ENCODE measurements at regions not wholly inside any gene's neighbourhood (a gene's known extent, or its start where the extent isn't known, plus 50 kb on each side); places are given as distances from the start of the nearest gene placed in this dataset.

DNA sequence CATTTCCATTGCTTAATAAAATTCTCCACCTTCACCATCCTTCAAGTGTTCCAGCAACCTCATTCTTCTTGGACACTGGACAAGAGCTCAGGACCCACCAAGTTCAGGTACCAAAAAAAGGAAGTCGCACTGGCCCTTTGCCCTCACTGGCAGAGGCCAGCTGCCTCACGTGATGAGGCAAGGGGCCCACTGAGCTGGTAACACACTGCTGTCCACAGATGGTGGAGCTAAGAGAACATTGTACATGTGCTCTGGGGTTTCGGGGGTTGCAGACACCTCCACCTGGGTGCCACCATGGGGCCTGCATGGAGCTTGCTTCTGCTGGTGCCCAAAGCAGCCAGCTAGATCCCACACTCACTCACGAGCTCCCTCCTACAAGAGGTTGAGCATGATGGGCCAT, 71.3 kb downstream of the SCG2 start:
- ATAC-seq (ENCODE audit: insufficient read depth, low FRiP score) (no peak), DNase-seq (no peak)
- Histone ChIP-seq H3K9ac (ENCODE audit: insufficient read depth in 1 of 2, low read length in 2 of 2) (no peak overlapping the region), H3K4me3 (no peak overlapping the region), H3K4me1 (ENCODE audit: control insufficient read depth in 5 of 5, insufficient read depth in 5 of 5, low read length in 5 of 5) (peaks cover 0 to 21% (median 0%) of the 10 kb centered on the region in 5 donors), H3K27me3 (ENCODE audit: control insufficient read depth in 3 of 3, insufficient read depth in 3 of 3, low read length in 2 of 3) (no peaks in the 10 kb centered on the region), H3K36me3 (ENCODE audit: control insufficient read depth in 4 of 4, insufficient read depth in 4 of 4, low read length in 4 of 4) (no peaks in the 10 kb centered on the region), H3K27ac (ENCODE audit: low read depth in 1 of 2, low read length in 1 of 2) (no peak overlapping the region), H3K9me3 (ENCODE audit: control insufficient read depth in 4 of 4, insufficient read depth in 3 of 4, low read length in 3 of 4) (no peaks in the 10 kb centered on the region)
- 74 to 89% methylated on average over 4 of the region's 4 CpGs for WGBS, 2 donors
- TF ChIP-seq, protein P1, sequence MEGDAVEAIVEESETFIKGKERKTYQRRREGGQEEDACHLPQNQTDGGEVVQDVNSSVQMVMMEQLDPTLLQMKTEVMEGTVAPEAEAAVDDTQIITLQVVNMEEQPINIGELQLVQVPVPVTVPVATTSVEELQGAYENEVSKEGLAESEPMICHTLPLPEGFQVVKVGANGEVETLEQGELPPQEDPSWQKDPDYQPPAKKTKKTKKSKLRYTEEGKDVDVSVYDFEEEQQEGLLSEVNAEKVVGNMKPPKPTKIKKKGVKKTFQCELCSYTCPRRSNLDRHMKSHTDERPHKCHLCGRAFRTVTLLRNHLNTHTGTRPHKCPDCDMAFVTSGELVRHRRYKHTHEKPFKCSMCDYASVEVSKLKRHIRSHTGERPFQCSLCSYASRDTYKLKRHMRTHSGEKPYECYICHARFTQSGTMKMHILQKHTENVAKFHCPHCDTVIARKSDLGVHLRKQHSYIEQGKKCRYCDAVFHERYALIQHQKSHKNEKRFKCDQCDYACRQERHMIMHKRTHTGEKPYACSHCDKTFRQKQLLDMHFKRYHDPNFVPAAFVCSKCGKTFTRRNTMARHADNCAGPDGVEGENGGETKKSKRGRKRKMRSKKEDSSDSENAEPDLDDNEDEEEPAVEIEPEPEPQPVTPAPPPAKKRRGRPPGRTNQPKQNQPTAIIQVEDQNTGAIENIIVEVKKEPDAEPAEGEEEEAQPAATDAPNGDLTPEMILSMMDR (IDR thresholded peaks at IDR 0.05; ENCODE audit: control extremely low read depth, extremely low read depth) = no peak

DNA sequence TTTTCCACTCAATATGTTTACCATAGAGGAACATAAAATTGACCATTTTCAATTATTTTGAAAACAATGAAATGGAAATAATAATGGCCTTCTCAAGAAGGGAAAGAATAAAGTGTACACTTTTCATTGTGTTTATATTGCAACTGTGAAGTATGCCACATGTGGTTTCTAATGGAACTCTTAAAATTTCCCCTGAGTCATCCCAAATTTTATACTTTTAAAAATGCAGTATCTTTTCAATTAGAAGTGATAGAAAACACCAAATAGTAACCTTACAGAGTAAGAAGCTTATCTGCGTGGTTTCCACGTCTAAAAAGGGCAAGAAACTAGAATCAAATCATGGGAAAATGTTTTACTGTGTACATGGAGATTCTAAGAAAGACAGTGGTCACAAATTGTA, 70.0 kb downstream of the SCG2 start:
- WGBS, 2 donors = 77 to 81% methylated on average over 2 of the region's 2 CpGs
- Histone ChIP-seq H3K4me3 (no peak overlapping the region), H3K4me1 (ENCODE audit: control insufficient read depth in 5 of 5, insufficient read depth in 5 of 5, low read length in 5 of 5) (peaks cover 0 to 21% (median 0%) of the 10 kb centered on the region in 5 donors), H3K27ac (ENCODE audit: low read depth in 1 of 2, low read length in 1 of 2) (no peak overlapping the region), H3K27me3 (ENCODE audit: control insufficient read depth in 3 of 3, insufficient read depth in 3 of 3, low read length in 2 of 3) (no peaks in the 10 kb centered on the region), H3K9ac (ENCODE audit: insufficient read depth in 1 of 2, low read length in 2 of 2) (no peak overlapping the region), H3K9me3 (ENCODE audit: control insufficient read depth in 4 of 4, insufficient read depth in 3 of 4, low read length in 3 of 4) (no peaks in the 10 kb centered on the region), H3K36me3 (ENCODE audit: control insufficient read depth in 4 of 4, insufficient read depth in 4 of 4, low read length in 4 of 4) (no peaks in the 10 kb centered on the region)
- ATAC-seq (ENCODE audit: insufficient read depth, low FRiP score) (no peak), DNase-seq (no peak)
- TF ChIP-seq, protein P1 (IDR thresholded peaks at IDR 0.05; ENCODE audit: control extremely low read depth, extremely low read depth) = no peak

DNA sequence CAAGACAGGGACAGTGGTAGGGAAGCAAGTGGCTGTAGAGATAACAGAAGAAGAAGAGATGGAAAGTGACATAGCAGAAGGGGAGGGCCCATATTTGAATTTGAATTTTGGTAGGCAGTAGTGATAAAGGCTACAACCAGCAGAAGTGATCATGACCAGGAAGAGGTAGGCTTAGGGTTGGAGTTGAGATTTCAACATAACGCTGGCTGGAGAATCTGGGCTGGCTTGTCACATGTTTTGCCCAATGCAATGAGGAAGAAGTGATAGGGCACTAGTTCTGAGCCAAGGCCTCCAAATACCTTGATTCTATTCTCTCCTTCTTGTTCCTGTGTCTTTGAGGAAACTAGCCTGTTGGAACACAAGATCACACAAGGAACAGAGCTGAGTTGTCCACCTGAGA, 69.4 kb downstream of the SCG2 start:
- TF ChIP-seq, protein P1 (IDR thresholded peaks at IDR 0.05; ENCODE audit: control extremely low read depth, extremely low read depth) = no peak
- ATAC-seq (ENCODE audit: insufficient read depth, low FRiP score) = no peak

DNA sequence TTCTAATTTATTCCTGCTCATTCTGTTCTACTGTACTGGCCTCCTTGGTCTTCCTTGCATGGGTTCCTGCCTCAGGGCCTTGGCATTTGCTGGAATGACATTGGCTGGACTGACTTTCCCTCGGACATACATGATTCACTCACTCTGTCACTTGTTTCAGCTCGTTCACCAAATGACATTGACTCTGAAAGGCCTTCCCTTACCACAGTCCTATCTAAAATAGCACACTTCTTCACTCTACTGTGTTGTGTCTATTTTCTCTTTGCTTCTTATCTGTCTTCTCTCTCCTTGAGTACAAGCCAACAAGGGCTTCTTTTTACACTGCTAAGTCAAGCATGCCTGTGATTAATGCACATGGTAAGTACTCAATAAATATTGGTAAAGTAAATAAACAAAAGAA, 65.6 kb downstream of the SCG2 start:
- no peaks in the 10 kb centered on the region for H3K27me3 ChIP-seq (ENCODE audit: control insufficient read depth in 3 of 3, insufficient read depth in 3 of 3, low read length in 2 of 3)
- DNase-seq = no peak
- peaks cover 0 to 21% (median 11%) of the 10 kb centered on the region in 5 donors for H3K4me1 ChIP-seq (ENCODE audit: control insufficient read depth in 5 of 5, insufficient read depth in 5 of 5, low read length in 5 of 5)
- ATAC-seq (ENCODE audit: insufficient read depth, low FRiP score) = no peak
- TF ChIP-seq, protein P1 (IDR thresholded peaks at IDR 0.05; ENCODE audit: control extremely low read depth, extremely low read depth) = no peak
- no peak overlapping the region for H3K4me3 ChIP-seq
- H3K36me3 ChIP-seq (ENCODE audit: control insufficient read depth in 4 of 4, insufficient read depth in 4 of 4, low read length in 4 of 4) = no peaks in the 10 kb centered on the region
- H3K9ac ChIP-seq (ENCODE audit: insufficient read depth in 1 of 2, low read length in 2 of 2) = no peak overlapping the region
- H3K27ac ChIP-seq (ENCODE audit: low read depth in 1 of 2, low read length in 1 of 2) = no peak overlapping the region
- no peaks in the 10 kb centered on the region for H3K9me3 ChIP-seq (ENCODE audit: control insufficient read depth in 4 of 4, insufficient read depth in 3 of 4, low read length in 3 of 4)
- WGBS, 2 donors = 61 to 63% methylated on average over 2 of the region's 2 CpGs

More for the DNA sequence above, 69.4 kb downstream of the SCG2 start:
- H3K36me3 ChIP-seq (ENCODE audit: control insufficient read depth in 4 of 4, insufficient read depth in 4 of 4, low read length in 4 of 4) = no peaks in the 10 kb centered on the region
- no peak overlapping the region for H3K9ac ChIP-seq (ENCODE audit: insufficient read depth in 1 of 2, low read length in 2 of 2)
- DNase-seq = no peak
- peaks cover 0 to 25% (median 1%) of the 10 kb centered on the region in 5 donors for H3K4me1 ChIP-seq (ENCODE audit: control insufficient read depth in 5 of 5, insufficient read depth in 5 of 5, low read length in 5 of 5)
- 74 to 85% methylated on average over 1 of the region's 1 CpG for WGBS, 2 donors
- H3K27me3 ChIP-seq (ENCODE audit: control insufficient read depth in 3 of 3, insufficient read depth in 3 of 3, low read length in 2 of 3) = no peaks in the 10 kb centered on the region
- H3K9me3 ChIP-seq (ENCODE audit: control insufficient read depth in 4 of 4, insufficient read depth in 3 of 4, low read length in 3 of 4) = no peaks in the 10 kb centered on the region
- no peak overlapping the region for H3K27ac ChIP-seq (ENCODE audit: low read depth in 1 of 2, low read length in 1 of 2)
- H3K4me3 ChIP-seq = no peak overlapping the region

Measured in lung (tissue), 11 donors.